Fibroblast of lung (primary cell): ENCODE measurements at regions not wholly inside any gene's neighbourhood (a gene's known extent, or its start where the extent isn't known, plus 50 kb on each side); places are given as distances from the start of the nearest gene placed in this dataset.

Experiments
- CTCF ChIP-seq, 2 donors: IDR thresholded peaks in 1 of 2; conservative IDR thresholded peaks in 1 of 2; 1 replicate in 1 of 2; 2 replicates in 1 of 2; pipeline ENCODE4 v1.5.1; 2011 to 2012; ENCODE audit warnings: low read length in 2 of 2, control low read depth in 1 of 2, inconsistent platforms in 1 of 2, low read depth in 1 of 2, mild to moderate bottlenecking in 1 of 2
- EZH2 ChIP-seq: IDR thresholded peaks from 2 replicates; pipeline ENCODE4 v1.5.1; 2012; ENCODE audit warnings: low read length, control low read depth, mild to moderate bottlenecking; ENCODE audit errors: missing control alignments

GRCh38 chr16:63187638-63188037 is 1151.4 kb upstream of the CDH8 start:
- no peak for TF ChIP-seq CTCF (conservative IDR thresholded peaks at IDR 0.05 in 1 of 2, IDR thresholded peaks at IDR 0.05 in 1 of 2; ENCODE audit: low read depth in 1 of 2, low read length in 2 of 2)
- TF ChIP-seq EZH2 = no peak
